NCI-H460 (cell line): ENCODE measurements at regions not wholly inside any gene's neighbourhood (a gene's known extent, or its start where the extent isn't known, plus 50 kb on each side); places are given as distances from the start of the nearest gene placed in this dataset.
"Not testable (repeated sequence)": the region's sequence is repeated elsewhere in the genome, so short reads cannot be mapped to it uniquely, and the experiment has no call there.

Experiments
- DNase-seq: peaks from one replicate; pipeline ENCODE4 v3.0.0-alpha.2; 2016; ENCODE audit warnings: low read depth; ENCODE audit errors: extremely low read depth

GRCh38 chr2:16745466-16745865, 79.8 kb upstream of the CYRIA start:
- DNase-seq, result no peak

- no peak for DNase-seq
These were observed 78.9 kb upstream of the CYRIA start for GRCh38 chr2:16744521-16744920.

- DNase-seq, result no peak
These were observed 76.4 kb upstream of the CYRIA start for GRCh38 chr2:16742026-16742425.

GRCh38 chr2:16741498-16741897, 75.9 kb upstream of the CYRIA start:
- DNase-seq, result no peak

- DNase-seq, result no peak
These were observed 74.3 kb upstream of the CYRIA start for GRCh38 chr2:16739778-16740581.

GRCh38 chr2:16738361-16739225, 73.0 kb upstream of the CYRIA start:
- no peak for DNase-seq

- DNase-seq, result no peak
These were observed 72.2 kb upstream of the CYRIA start for GRCh38 chr2:16737812-16738211.

GRCh38 chr2:16736633-16737032, 71.0 kb upstream of the CYRIA start:
- no peak for DNase-seq

GRCh38 chr2:16729335-16729734, 63.7 kb upstream of the CYRIA start:
- no peak for DNase-seq

- no peak for DNase-seq
These were observed 62.9 kb upstream of the CYRIA start for GRCh38 chr2:16728351-16729136.

- DNase-seq, result not testable (repeated sequence)
These were observed 62.2 kb upstream of the CYRIA start for GRCh38 chr2:16727849-16728248.

- DNase-seq, result no peak
These were observed 61.6 kb upstream of the CYRIA start for GRCh38 chr2:16727256-16727655.

GRCh38 chr2:16726577-16726976, 60.9 kb upstream of the CYRIA start:
- no peak for DNase-seq

- DNase-seq, result no peak
These were observed 60.5 kb upstream of the CYRIA start for GRCh38 chr2:16726147-16726546.

- no peak for DNase-seq
These were observed 59.9 kb upstream of the CYRIA start for GRCh38 chr2:16725549-16725948.

- no peak for DNase-seq
These were observed 57.0 kb upstream of the CYRIA start for GRCh38 chr2:16722677-16723076.

- no peak for DNase-seq
These were observed 56.5 kb upstream of the CYRIA start for GRCh38 chr2:16722126-16722525.

- DNase-seq, result not testable (repeated sequence)
These were observed 55.9 kb upstream of the CYRIA start for GRCh38 chr2:16721529-16721928.

- DNase-seq, result not testable (repeated sequence)
These were observed 55.1 kb upstream of the CYRIA start for GRCh38 chr2:16720737-16721136.

- no peak for DNase-seq
These were observed 53.8 kb upstream of the CYRIA start for GRCh38 chr2:16719485-16719808.
